SK-N-SH (cell line): ENCODE measurements at regions not wholly inside any gene's neighbourhood (a gene's known extent, or its start where the extent isn't known, plus 50 kb on each side); places are given as distances from the start of the nearest gene placed in this dataset.

Experiments used
- CTCF ChIA-PET: fragments of 300-600, 350-600 bp; formaldehyde crosslinking; extraction: SDS; loops from one replicate; lab custom pipeline; 2021; lab: Yijun Ruan, JAX
- POLR2A ChIA-PET: fragments of 350-600 bp; sonication (Branson Sonifier 250); formaldehyde crosslinking; extraction: SDS; loops from one replicate; lab custom pipeline; 2020; ENCODE audit warnings: antibody characterized with exemption, inconsistent platforms; lab: Yijun Ruan, JAX
- DNase-seq: peaks from one replicate; pipeline ENCODE4 v3.0.0; 2012
- H2AFZ ChIP-seq: fragments of 200-600 bp; sonication (generic); 2 replicates; pipeline ENCODE4 v1.8.1; 2016; ENCODE audit warnings: antibody characterized with exemption, mild to moderate bottlenecking, low read depth
- H3F3A ChIP-seq: fragments of 200-600 bp; sonication (generic); replicated peaks from 2 replicates; pipeline ENCODE3; 2016; ENCODE audit warnings: antibody characterized with exemption, mild to moderate bottlenecking; ENCODE audit not compliant: insufficient read depth
- H3K27ac ChIP-seq, 2 experiments: fragments of 200-500 bp in 1 of 2; fragments of 200-600 bp in 1 of 2; sonication (Bioruptor generic) in 1 of 2; sonication (generic), shearing (Covaris generic) in 1 of 2; 2 replicates each; pipeline versions ENCODE4 v1.5.1 to v1.6.1; 2014 to 2016; ENCODE audit warnings: low read depth in 2 of 2, inconsistent platforms in 1 of 2, low read length in 1 of 2, mild to moderate bottlenecking in 1 of 2, mixed read lengths in 1 of 2
- H3K27me3 ChIP-seq: fragments of 200-600 bp; sonication (generic), shearing (Covaris generic); 2 replicates; pipeline ENCODE4 v1.6.1; 2016; ENCODE audit warnings: mixed run types; ENCODE audit not compliant: insufficient read depth
- H3K36me3 ChIP-seq, 2 experiments: fragments of 200-500 bp in 1 of 2; fragments of 200-600 bp in 1 of 2; sonication (Bioruptor generic) in 1 of 2; sonication (generic) in 1 of 2; replicated peaks in 1 of 2; 2 replicates each; pipeline versions ENCODE3 to v1.5.1; 2014 to 2016; ENCODE audit warnings: low read length in 1 of 2, mild to moderate bottlenecking in 1 of 2; ENCODE audit not compliant: insufficient read depth in 2 of 2, control insufficient read depth in 1 of 2
- H3K4me1 ChIP-seq, 2 experiments: fragments of 200-500 bp in 1 of 2; fragments of 200-600 bp in 1 of 2; sonication (Bioruptor generic) in 1 of 2; sonication (generic), shearing (Covaris generic) in 1 of 2; 2 replicates each; pipeline versions ENCODE4 v1.5.1 to v1.6.1; 2014 to 2016; ENCODE audit warnings: low read depth in 1 of 2, low read length in 1 of 2, mixed run types in 1 of 2; ENCODE audit not compliant: insufficient read depth in 2 of 2, control insufficient read depth in 1 of 2
- H3K4me2 ChIP-seq: fragments of 200-600 bp; sonication (generic), shearing (Covaris generic); 2 replicates; pipeline ENCODE4 v1.6.1; 2017; ENCODE audit warnings: mixed run types
- H3K4me3 ChIP-seq, 2 experiments: fragments of 200-500 bp in 1 of 2; fragments of 200-600 bp in 1 of 2; sonication (Bioruptor generic) in 1 of 2; sonication (generic), shearing (Covaris generic) in 1 of 2; 2 replicates each; pipeline versions ENCODE4 v1.5.1 to v1.8.1; 2014 to 2016; ENCODE audit warnings: low read depth in 2 of 2, inconsistent platforms in 1 of 2, low read length in 1 of 2, mild to moderate bottlenecking in 1 of 2, mixed read lengths in 1 of 2, moderate library complexity in 1 of 2
- H3K79me2 ChIP-seq: fragments of 200-600 bp; sonication (generic); 2 replicates; pipeline ENCODE4 v1.8.1; 2017; ENCODE audit warnings: mild to moderate bottlenecking; ENCODE audit not compliant: insufficient read depth
- H3K9ac ChIP-seq: fragments of 200-600 bp; sonication (generic); 2 replicates; pipeline ENCODE4 v1.6.1; 2017; ENCODE audit warnings: mixed run types
- H3K9me2 ChIP-seq: fragments of 200-600 bp; sonication (generic); 2 replicates; pipeline ENCODE4 v1.6.1; 2017; ENCODE audit warnings: mixed run types
- H3K9me3 ChIP-seq: fragments of 200-600 bp; sonication (generic); 2 replicates; pipeline ENCODE4 v1.6.1; 2017; ENCODE audit warnings: mixed run types, mild to moderate bottlenecking, moderate library complexity
- H4K20me1 ChIP-seq: fragments of 200-600 bp; sonication (generic); 2 replicates; pipeline ENCODE4 v1.6.1; 2017; ENCODE audit warnings: mild to moderate bottlenecking, mixed run types; ENCODE audit not compliant: insufficient read depth
- CHD2 ChIP-seq: fragments of 150-350 bp; IDR thresholded peaks from 2 replicates; pipeline ENCODE4 v1.6.1; 2018; ENCODE audit warnings: low read length; ENCODE audit not compliant: partially characterized antibody
- ELF1 ChIP-seq: IDR thresholded peaks from 2 replicates; pipeline ENCODE4 v1.4.0; 2012
- FOSL2 ChIP-seq: IDR thresholded peaks from 2 replicates; pipeline ENCODE4 v1.4.0; 2012; ENCODE audit warnings: low read depth, mild to moderate bottlenecking, moderate library complexity, borderline replicate concordance
- GABPA ChIP-seq: IDR thresholded peaks from 2 replicates; pipeline ENCODE4 v1.4.0; 2012; ENCODE audit warnings: low read depth, mild to moderate bottlenecking
- NFIC ChIP-seq: IDR thresholded peaks from 2 replicates; pipeline ENCODE4 v1.4.0; 2012; ENCODE audit warnings: borderline replicate concordance
- PBX3 ChIP-seq: IDR thresholded peaks from 2 replicates; pipeline ENCODE4; 2012
- POLR2AphosphoS5 ChIP-seq: IDR thresholded peaks from 2 replicates; pipeline ENCODE4 v1.6.1; 2012; ENCODE audit warnings: low read depth, low read length
- RCOR1 ChIP-seq: fragments of 150-350 bp; IDR thresholded peaks from 2 replicates; pipeline ENCODE4 v1.6.1; 2017; ENCODE audit warnings: antibody characterized with exemption, low read length
- REST ChIP-seq: IDR thresholded peaks from 2 replicates; pipeline ENCODE4 v1.6.1; 2012; ENCODE audit warnings: mild to moderate bottlenecking, low read depth, low read length, moderate library complexity
- RXRA ChIP-seq: IDR thresholded peaks from 2 replicates; pipeline ENCODE4 v1.4.0; 2012; ENCODE audit warnings: low read depth, mild to moderate bottlenecking, borderline replicate concordance
- SIN3A ChIP-seq: IDR thresholded peaks from 2 replicates; pipeline ENCODE4 v1.6.1; 2012; ENCODE audit warnings: low read depth, mild to moderate bottlenecking, low read length, moderate library complexity, borderline replicate concordance
- SMC3 ChIP-seq: IDR thresholded peaks from 2 replicates; pipeline ENCODE4 v1.6.1; 2012; ENCODE audit warnings: low read depth, low read length, improper control_type of control experiment
- TCF12 ChIP-seq: IDR thresholded peaks from 2 replicates; pipeline ENCODE4 v1.4.0; 2012
- USF2 ChIP-seq: fragments of 150-350 bp; IDR thresholded peaks from 2 replicates; pipeline ENCODE4 v1.6.1; 2017; ENCODE audit warnings: antibody characterized with exemption, low read length, low read depth, borderline replicate concordance
- WGBS: methylation state at CpG from one replicate; pipeline ENCODE4 v1.1.6; 2017; ENCODE audit warnings: low lambda C conversion rate; 5-methylcytosine and 5-hydroxymethylcytosine counted together
- TF ChIP-seq, protein P1 (sequence below): fragments of 150-350 bp; IDR thresholded peaks from 2 replicates; pipeline ENCODE4 v1.6.1; 2016; ENCODE audit warnings: mild to moderate bottlenecking, low read depth, low read length
- TF ChIP-seq, protein P2 (sequence below): IDR thresholded peaks from 2 replicates; pipeline ENCODE4 v1.4.0; 2012; ENCODE audit warnings: low read depth, borderline replicate concordance
- TF ChIP-seq, protein P3 (sequence below): IDR thresholded peaks from 2 replicates; pipeline ENCODE4 v1.4.0; 2012; ENCODE audit warnings: low read depth

- POLR2A ChIA-PET = no interaction called here
- peak overlapping the region in 1 of 2 experiments; percentile 84; a peak in 2 of 4 replicates for H3K27ac ChIP-seq
Measured at GRCh38 chr21:17372200-17372599, 140.6 kb upstream of the CXADR start.

More at GRCh38 chr21:17372200-17372599, 140.6 kb upstream of the CXADR start:
- Histone ChIP-seq H3K27me3 (no peaks in the 10 kb centered on the region), H3K9me2 (no peaks in the 10 kb centered on the region), H2AFZ (no peak overlapping the region), H4K20me1 (no peaks in the 10 kb centered on the region), H3K9me3 (no peaks in the 10 kb centered on the region), H3K4me1 (no peaks in the 10 kb centered on the region; a peak in 1 of 4 replicates), H3K79me2 (no peaks in the 10 kb centered on the region), H3K9ac (no peak overlapping the region; the same call in 1 of the 2 replicates)
- CTCF ChIA-PET = interaction anchor here (0.8 kb wide), 1 partner anchor 213 kb away, joined by 3 read pairs; no protein-coding TSS in a partner anchor
- TF ChIP-seq SIN3A = no peak
- TF ChIP-seq, protein P1, sequence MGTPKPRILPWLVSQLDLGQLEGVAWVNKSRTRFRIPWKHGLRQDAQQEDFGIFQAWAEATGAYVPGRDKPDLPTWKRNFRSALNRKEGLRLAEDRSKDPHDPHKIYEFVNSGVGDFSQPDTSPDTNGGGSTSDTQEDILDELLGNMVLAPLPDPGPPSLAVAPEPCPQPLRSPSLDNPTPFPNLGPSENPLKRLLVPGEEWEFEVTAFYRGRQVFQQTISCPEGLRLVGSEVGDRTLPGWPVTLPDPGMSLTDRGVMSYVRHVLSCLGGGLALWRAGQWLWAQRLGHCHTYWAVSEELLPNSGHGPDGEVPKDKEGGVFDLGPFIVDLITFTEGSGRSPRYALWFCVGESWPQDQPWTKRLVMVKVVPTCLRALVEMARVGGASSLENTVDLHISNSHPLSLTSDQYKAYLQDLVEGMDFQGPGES = no peak
- no peak for TF ChIP-seq REST
- TF ChIP-seq, protein P2, sequence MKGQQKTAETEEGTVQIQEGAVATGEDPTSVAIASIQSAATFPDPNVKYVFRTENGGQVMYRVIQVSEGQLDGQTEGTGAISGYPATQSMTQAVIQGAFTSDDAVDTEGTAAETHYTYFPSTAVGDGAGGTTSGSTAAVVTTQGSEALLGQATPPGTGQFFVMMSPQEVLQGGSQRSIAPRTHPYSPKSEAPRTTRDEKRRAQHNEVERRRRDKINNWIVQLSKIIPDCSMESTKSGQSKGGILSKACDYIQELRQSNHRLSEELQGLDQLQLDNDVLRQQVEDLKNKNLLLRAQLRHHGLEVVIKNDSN = no peak
- no peak for TF ChIP-seq TCF12
- TF ChIP-seq NFIC = no peak
- no peak for TF ChIP-seq RCOR1
- TF ChIP-seq, protein P3, sequence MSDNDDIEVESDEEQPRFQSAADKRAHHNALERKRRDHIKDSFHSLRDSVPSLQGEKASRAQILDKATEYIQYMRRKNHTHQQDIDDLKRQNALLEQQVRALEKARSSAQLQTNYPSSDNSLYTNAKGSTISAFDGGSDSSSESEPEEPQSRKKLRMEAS = no peak
- no peak for TF ChIP-seq GABPA
- no peak for TF ChIP-seq PBX3
- TF ChIP-seq FOSL2 = no peak
- no peak for TF ChIP-seq RXRA
- TF ChIP-seq SMC3 = no peak
- TF ChIP-seq POLR2AphosphoS5 = no peak
- TF ChIP-seq USF2 = no peak
- TF ChIP-seq ELF1 = no peak
- no peak for TF ChIP-seq CHD2
- TF ChIP-seq, all 33 proteins: peak for 0
- DNase-seq = no peak
- Histone ChIP-seq H3K4me3 (no peak overlapping the region), H3K4me2 (no peak overlapping the region), H3F3A (no peaks in the 10 kb centered on the region), H3K36me3 (no peaks in the 10 kb centered on the region)
- WGBS = 63% methylated on average over 2 of the region's 2 CpGs
